Lower leg skin (tissue), 3 donors: ENCODE measurements at regions not wholly inside any gene's neighbourhood (a gene's known extent, or its start where the extent isn't known, plus 50 kb on each side); places are given as distances from the start of the nearest gene placed in this dataset.

Experiments
- POLR2A ChIP-seq, 2 donors: fragments of 450-650 bp; IDR thresholded peaks; one replicate each; pipeline ENCODE4 v1.6.1; 2016 to 2017; ENCODE audit warnings: antibody characterized with exemption in 2 of 2, mild to moderate bottlenecking in 1 of 2, moderate library complexity in 1 of 2
- TF ChIP-seq, protein P1 (sequence below), 3 donors: fragments of 450-650 bp; IDR thresholded peaks; one replicate each; pipeline ENCODE4 v1.5.1; 2016; ENCODE audit warnings: antibody characterized with exemption in 3 of 3, mild to moderate bottlenecking in 3 of 3, moderate library complexity in 2 of 3

DNA sequence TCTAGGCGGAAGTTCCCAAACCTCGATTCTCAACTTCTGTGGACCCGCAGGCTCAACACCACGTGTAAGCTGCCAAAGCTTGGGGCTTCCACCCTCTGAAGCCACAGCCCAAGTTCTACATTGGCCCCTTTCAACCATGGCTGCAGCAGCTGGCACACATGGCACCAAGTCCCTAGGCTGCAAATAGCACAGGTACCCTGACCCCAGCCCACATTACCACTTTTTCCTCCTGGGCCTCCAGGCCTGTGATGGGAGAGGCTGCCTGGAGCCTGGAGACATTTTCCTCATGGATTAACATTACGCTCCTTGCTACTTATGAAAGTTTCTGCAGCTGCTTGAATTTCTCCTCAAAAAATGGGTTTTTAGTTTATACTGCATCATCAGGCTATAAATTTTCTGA is 479.5 kb downstream of the PCDH7 start:
- TF ChIP-seq POLR2A (IDR thresholded peaks at IDR 0.05), result no peak
- TF ChIP-seq, protein P1, sequence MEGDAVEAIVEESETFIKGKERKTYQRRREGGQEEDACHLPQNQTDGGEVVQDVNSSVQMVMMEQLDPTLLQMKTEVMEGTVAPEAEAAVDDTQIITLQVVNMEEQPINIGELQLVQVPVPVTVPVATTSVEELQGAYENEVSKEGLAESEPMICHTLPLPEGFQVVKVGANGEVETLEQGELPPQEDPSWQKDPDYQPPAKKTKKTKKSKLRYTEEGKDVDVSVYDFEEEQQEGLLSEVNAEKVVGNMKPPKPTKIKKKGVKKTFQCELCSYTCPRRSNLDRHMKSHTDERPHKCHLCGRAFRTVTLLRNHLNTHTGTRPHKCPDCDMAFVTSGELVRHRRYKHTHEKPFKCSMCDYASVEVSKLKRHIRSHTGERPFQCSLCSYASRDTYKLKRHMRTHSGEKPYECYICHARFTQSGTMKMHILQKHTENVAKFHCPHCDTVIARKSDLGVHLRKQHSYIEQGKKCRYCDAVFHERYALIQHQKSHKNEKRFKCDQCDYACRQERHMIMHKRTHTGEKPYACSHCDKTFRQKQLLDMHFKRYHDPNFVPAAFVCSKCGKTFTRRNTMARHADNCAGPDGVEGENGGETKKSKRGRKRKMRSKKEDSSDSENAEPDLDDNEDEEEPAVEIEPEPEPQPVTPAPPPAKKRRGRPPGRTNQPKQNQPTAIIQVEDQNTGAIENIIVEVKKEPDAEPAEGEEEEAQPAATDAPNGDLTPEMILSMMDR (IDR thresholded peaks at IDR 0.05), result no peak
